ENCODE measurements at regions not wholly inside any gene's neighbourhood (a gene's known extent, or its start where the extent isn't known, plus 50 kb on each side); places are given as distances from the start of the nearest gene placed in this dataset.

- ChIA-PET CTCF (ENCODE audit: low intra/inter-chr PET ratio) (no interaction called here), POLR2A (no interaction called here)
- TF ChIP-seq SMAD1 (IDR thresholded peaks at IDR 0.05; ENCODE audit: low read depth, low read length, partially characterized antibody) = no peak
- no peak for TF ChIP-seq ZNF766 (CRISPR knock-in tag; conservative IDR thresholded peaks at IDR 0.05)
- no peak for TF ChIP-seq MITF (IDR thresholded peaks at IDR 0.05)
- TF ChIP-seq TRIM25 (IDR thresholded peaks at IDR 0.05; ENCODE audit: borderline replicate concordance) = no peak
- TF ChIP-seq DNMT1 (IDR thresholded peaks at IDR 0.05) = no peak
- no peak for TF ChIP-seq HSF4 (CRISPR knock-in tag; IDR thresholded peaks at IDR 0.05; ENCODE audit: borderline replicate concordance)
- TF ChIP-seq MAFG (tag; conservative IDR thresholded peaks at IDR 0.05) = no peak
- TF ChIP-seq CAMTA2 (CRISPR knock-in tag; conservative IDR thresholded peaks at IDR 0.05) = no peak
- TF ChIP-seq TEAD1 (CRISPR knock-in tag; IDR thresholded peaks at IDR 0.05) = no peak
- no peak for TF ChIP-seq PML (IDR thresholded peaks at IDR 0.05; ENCODE audit: low read length)
- no peak for TF ChIP-seq NKRF (IDR thresholded peaks at IDR 0.05; ENCODE audit: borderline replicate concordance)
- TF ChIP-seq MYC (IDR thresholded peaks at IDR 0.05; ENCODE audit: low read depth, low read length) = no peak
- TF ChIP-seq MYC (CRISPR knock-in tag; IDR thresholded peaks at IDR 0.05; ENCODE audit: borderline replicate concordance, low read depth) = no peak
- TF ChIP-seq MAFF (IDR thresholded peaks at IDR 0.05; ENCODE audit: low read length) = no peak
- ATAC-seq (no peak), FAIRE-seq (no peak), DNase-seq (ENCODE audit: extremely low read depth in 1 of 4, low spot score in 3 of 4) (no peak)
- Histone ChIP-seq H3K27me3 (ENCODE audit: control insufficient read depth in 2 of 2, insufficient read depth in 2 of 2, low read length in 2 of 2) (peaks cover 5 to 34% of the 10 kb centered on the region in 2 experiments; a peak in 3 of 5 replicates), H3K4me3 (no peak overlapping the region), H3K4me1 (replicated peaks in 1 of 2; ENCODE audit: control insufficient read depth in 2 of 2, insufficient read depth in 2 of 2, low read length in 2 of 2) (no peaks in the 10 kb centered on the region), H3K36me3 (ENCODE audit: control insufficient read depth, insufficient read depth, low read length) (no peaks in the 10 kb centered on the region), H3K9me3 (replicated peaks; ENCODE audit: control insufficient read depth, insufficient read depth, low read depth, low read length) (no peaks in the 10 kb centered on the region), H2AFZ (ENCODE audit: low read depth, low read length) (no peak overlapping the region), H4K20me1 (replicated peaks; ENCODE audit: control insufficient read depth, insufficient read depth, low read length) (peaks cover 2% of the 10 kb centered on the region; the same call in 1 of the 2 replicates), H3K79me2 (ENCODE audit: control insufficient read depth, insufficient read depth, low read length) (no peaks in the 10 kb centered on the region), H3K9ac (ENCODE audit: insufficient read depth in 1 of 2, low read depth in 2 of 2, low read length in 2 of 2) (no peak overlapping the region), H3K27ac (ENCODE audit: extremely low read depth, low read depth, low read length) (no peak overlapping the region), H3K4me2 (ENCODE audit: insufficient read depth, low read length) (no peak overlapping the region), H3K9me1 (ENCODE audit: control insufficient read depth, insufficient read depth, low read length) (no peaks in the 10 kb centered on the region)
- 0% methylated on average over 13 of the region's 13 CpGs for WGBS (ENCODE audit: insufficient coverage, low coverage, missing lambda C conversion rate)
- in situ Hi-C loops (cut with MboI) (no loop called here), intact Hi-C loops (cut with micrococcal nuclease) (no loop called here)
- BruUV-seq (replicated peaks) = no TSS peak
These were observed 393.1 kb upstream of the IRX1 start for GRCh38 chr5:3202570-3202969.
